ENCODE measurements at regions not wholly inside any gene's neighbourhood (a gene's known extent, or its start where the extent isn't known, plus 50 kb on each side); places are given as distances from the start of the nearest gene placed in this dataset.

- TF ChIP-seq CDX4 (CRISPR knock-in tag; IDR thresholded peaks at IDR 0.05; ENCODE audit: borderline replicate concordance) (no peak), E2F1 (CRISPR knock-in tag; IDR thresholded peaks at IDR 0.05) (no peak), ERG (CRISPR knock-in tag; IDR thresholded peaks at IDR 0.05) (no peak), ZNF317 (CRISPR knock-in tag; IDR thresholded peaks at IDR 0.05; ENCODE audit: borderline replicate concordance, low read depth) (no peak), MYBL2 (CRISPR knock-in tag; IDR thresholded peaks at IDR 0.05) (no peak), SOX15 (CRISPR knock-in tag; IDR thresholded peaks at IDR 0.05) (no peak), PRRX2 (CRISPR knock-in tag; IDR thresholded peaks at IDR 0.05) (no peak), GTF2I (CRISPR knock-in tag; conservative IDR thresholded peaks at IDR 0.05) (no peak), FOXK1 (CRISPR knock-in tag; IDR thresholded peaks at IDR 0.05) (no peak)
Measured at GRCh38 chr1:222195857-222196256, 352.0 kb downstream of the HHIPL2 start (continued).

GRCh38 chr1:222189218-222189617 is 358.7 kb downstream of the HHIPL2 start:
- H3K4me3 Mint-ChIP-seq: no peak overlapping the region
- H3K36me3 Mint-ChIP-seq: 0 out of 2 replicates have a peak, but pooled peaks cover 2% of the 10 kb centered on the region
- ChIA-PET POLR2A (no interaction called here), CTCF (no interaction called here)
- peaks cover 12% of the 10 kb centered on the region for H3K9me3 Mint-ChIP-seq
- no peaks in the 10 kb centered on the region for H3K4me1 Mint-ChIP-seq
- ATAC-seq (no peak), DNase-seq (ENCODE audit: low spot score) (no peak)
- H3K27me3 Mint-ChIP-seq (ENCODE audit: low read depth): no peaks in the 10 kb centered on the region; the same call in 1 of the 2 replicates
- TF ChIP-seq E2F4 (CRISPR knock-in tag; IDR thresholded peaks at IDR 0.05; ENCODE audit: borderline replicate concordance, low read depth) (no peak), ZMAT4 (CRISPR knock-in tag; IDR thresholded peaks at IDR 0.05) (no peak), ETV6 (CRISPR knock-in tag; IDR thresholded peaks at IDR 0.05) (no peak), ZNF425 (CRISPR knock-in tag; conservative IDR thresholded peaks at IDR 0.05) (no peak), ZNF423 (CRISPR knock-in tag; IDR thresholded peaks at IDR 0.05) (no peak), RELA (CRISPR knock-in tag; IDR thresholded peaks at IDR 0.05; ENCODE audit: borderline replicate concordance) (no peak), NFATC4 (CRISPR knock-in tag; IDR thresholded peaks at IDR 0.05) (no peak)
- no peak overlapping the region for H3K27ac Mint-ChIP-seq

GRCh38 chr1:222187566-222188332 is 360.2 kb downstream of the HHIPL2 start:
- Mint-ChIP-seq H3K27ac (no peak overlapping the region), H3K4me3 (no peak overlapping the region), H3K36me3 (0 out of 2 replicates have a peak, but pooled peaks cover 2% of the 10 kb centered on the region), H3K4me1 (no peaks in the 10 kb centered on the region), H3K27me3 (ENCODE audit: low read depth) (no peaks in the 10 kb centered on the region; the same call in 1 of the 2 replicates), H3K9me3 (peaks cover 23% of the 10 kb centered on the region)
- no peak for ATAC-seq
- DNase-seq (ENCODE audit: low spot score): no peak
- POLR2A ChIA-PET: no interaction called here
- CTCF ChIA-PET: no interaction called here
- TF ChIP-seq MXD4 (CRISPR knock-in tag; IDR thresholded peaks at IDR 0.05; ENCODE audit: borderline replicate concordance) (no peak), MAX (CRISPR knock-in tag; IDR thresholded peaks at IDR 0.05) (no peak), NR3C1 (CRISPR knock-in tag; conservative IDR thresholded peaks at IDR 0.05; ENCODE audit: low read depth) (no peak), TEAD1 (CRISPR knock-in tag; IDR thresholded peaks at IDR 0.05) (no peak), ERG (CRISPR knock-in tag; IDR thresholded peaks at IDR 0.05) (no peak), MYBL2 (CRISPR knock-in tag; IDR thresholded peaks at IDR 0.05) (no peak), ZSCAN18 (CRISPR knock-in tag; IDR thresholded peaks at IDR 0.05) (no peak), USF1 (CRISPR knock-in tag; IDR thresholded peaks at IDR 0.05) (no peak)

All from WTC11 (cell line).